HG02885 (cell line): ENCODE measurements at regions not wholly inside any gene's neighbourhood (a gene's known extent, or its start where the extent isn't known, plus 50 kb on each side); places are given as distances from the start of the nearest gene placed in this dataset.
"Not testable (repeated sequence)": the region's sequence is repeated elsewhere in the genome, so short reads cannot be mapped to it uniquely, and the experiment has no call there.

Experiments used
- ATAC-seq: cut with Tn5 transposase; IDR thresholded peaks from one replicate; pipeline ENCODE4 v1.9.1; 2021; ENCODE audit warnings: mild to moderate bottlenecking; ENCODE audit not compliant: unreplicated experiment, poor library complexity

GRCh38 chr9:61953108-61953507 lies 763.3 kb downstream of the SPATA31A7 start:
- ATAC-seq, result not testable (repeated sequence)

GRCh38 chr9:61971635-61972034 lies 781.8 kb downstream of the SPATA31A7 start:
- not testable (repeated sequence) for ATAC-seq

- ATAC-seq, result not testable (repeated sequence)
These were observed 784.7 kb downstream of the SPATA31A7 start for GRCh38 chr9:61974501-61974900.

DNA sequence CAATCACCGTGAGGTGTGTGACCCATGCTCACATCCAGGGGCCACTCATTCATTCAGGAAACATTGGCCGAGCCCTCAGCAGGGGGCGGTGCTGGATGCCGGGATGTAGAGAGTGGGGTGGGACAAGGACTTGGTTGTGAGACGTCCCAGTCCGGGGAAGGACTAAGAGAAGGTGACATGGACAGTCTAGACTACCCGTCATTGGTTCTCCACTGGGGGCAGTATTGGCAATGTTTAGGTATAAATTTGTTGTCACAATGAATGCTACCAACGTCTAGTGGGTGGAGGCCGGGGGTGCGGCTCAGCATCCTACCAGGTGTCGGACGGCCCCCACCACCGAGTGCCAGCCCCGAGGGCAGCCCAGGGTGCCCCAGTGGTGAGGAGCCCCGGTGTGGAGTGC lies 786.5 kb downstream of the SPATA31A7 start:
- ATAC-seq, result peak; percentile 50

GRCh38 chr9:61982727-61983126 lies 792.9 kb downstream of the SPATA31A7 start:
- ATAC-seq, result not testable (repeated sequence)

DNA sequence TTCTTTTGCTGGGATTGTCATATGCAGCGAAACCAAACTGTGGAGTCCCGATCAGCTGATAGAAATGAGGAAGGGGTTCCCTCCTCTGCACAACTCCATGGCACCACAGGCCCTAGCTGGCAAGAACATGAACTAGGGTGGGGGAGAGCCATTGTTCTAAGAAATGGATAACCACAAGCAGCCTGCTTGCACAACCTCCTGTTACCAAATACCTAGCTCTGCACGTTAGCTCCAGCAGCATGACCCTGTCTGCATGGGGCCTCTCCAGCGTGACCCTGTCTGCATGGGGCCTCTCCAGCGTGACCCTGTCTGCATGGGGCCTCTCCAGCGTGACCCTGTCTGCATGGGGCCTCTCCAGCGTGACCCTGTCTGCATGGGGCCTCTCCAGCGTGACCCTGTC lies 793.6 kb downstream of the SPATA31A7 start:
- not testable (repeated sequence) for ATAC-seq

GRCh38 chr9:61983954-61984353 lies 794.1 kb downstream of the SPATA31A7 start:
- ATAC-seq, result not testable (repeated sequence)

DNA sequence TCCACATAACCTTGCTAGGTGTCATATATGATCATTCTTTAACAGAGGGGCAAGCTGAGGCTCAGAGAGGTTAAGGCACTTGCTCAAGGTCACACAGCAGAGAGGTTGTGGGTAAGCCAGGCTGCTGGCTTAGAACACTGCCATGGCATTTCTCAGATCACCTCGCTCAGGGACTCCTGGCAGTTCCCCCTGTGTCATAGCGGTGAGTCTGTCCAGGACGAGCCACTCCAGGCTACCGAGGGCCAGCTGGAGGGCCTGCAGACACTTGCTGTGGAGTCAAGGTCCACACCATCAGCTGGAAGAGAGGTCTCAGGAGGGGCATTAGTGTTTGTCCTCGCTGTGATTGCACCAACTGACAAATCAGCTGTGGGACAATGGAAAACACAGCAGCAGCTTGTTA lies 794.7 kb downstream of the SPATA31A7 start:
- not testable (repeated sequence) for ATAC-seq

- not testable (repeated sequence) for ATAC-seq
These were observed 802.3 kb downstream of the SPATA31A7 start for GRCh38 chr9:61992110-61992509.

- ATAC-seq, result not testable (repeated sequence)
These were observed 842.6 kb downstream of the SPATA31A7 start for GRCh38 chr9:62032441-62032840.

DNA sequence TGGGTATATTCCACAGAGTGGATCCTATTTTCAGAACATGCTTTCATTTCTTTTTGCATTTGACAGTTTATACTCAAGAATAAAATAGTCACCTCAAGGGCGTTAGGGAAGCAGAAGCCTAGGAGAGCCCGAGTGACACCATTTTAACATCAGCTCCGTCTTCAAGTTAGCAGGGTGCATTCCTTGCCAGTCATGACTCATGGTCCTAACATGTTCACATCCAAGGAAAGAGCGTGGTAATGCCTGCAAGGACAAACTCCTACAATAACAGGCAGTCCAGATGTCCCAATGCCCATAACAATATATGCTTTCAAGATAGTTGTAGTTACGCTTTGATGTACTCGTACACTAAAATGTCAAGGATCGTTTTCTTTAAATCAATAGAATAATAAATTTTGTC lies 848.4 kb downstream of the SPATA31A7 start:
- ATAC-seq, result not testable (repeated sequence)

DNA sequence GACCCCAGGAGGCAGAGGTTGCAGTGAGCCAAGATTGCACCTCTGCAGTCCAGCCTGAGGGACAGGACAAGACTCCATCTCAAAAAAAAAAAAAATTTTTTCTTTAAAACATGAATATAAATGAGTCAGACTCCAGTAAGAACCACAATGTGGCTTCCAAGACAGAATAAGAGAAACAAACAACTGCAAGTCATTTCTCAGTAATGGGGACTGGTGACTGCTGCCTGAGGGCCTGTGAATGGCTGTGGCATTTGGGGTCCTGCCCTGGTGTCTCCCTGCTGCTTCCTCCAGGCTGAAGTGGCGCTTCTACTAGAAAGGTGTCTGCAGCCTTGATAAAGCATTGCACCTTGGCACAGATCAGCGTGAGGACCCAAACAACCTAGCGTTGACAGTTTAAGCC lies 868.3 kb downstream of the SPATA31A7 start:
- ATAC-seq, result not testable (repeated sequence)

- not testable (repeated sequence) for ATAC-seq
These were observed 881.2 kb downstream of the SPATA31A7 start for GRCh38 chr9:62071043-62071442.

GRCh38 chr9:62073401-62073800 lies 883.6 kb downstream of the SPATA31A7 start:
- not testable (repeated sequence) for ATAC-seq

- not testable (repeated sequence) for ATAC-seq
These were observed 894.4 kb downstream of the SPATA31A7 start for GRCh38 chr9:62084245-62084644.

DNA sequence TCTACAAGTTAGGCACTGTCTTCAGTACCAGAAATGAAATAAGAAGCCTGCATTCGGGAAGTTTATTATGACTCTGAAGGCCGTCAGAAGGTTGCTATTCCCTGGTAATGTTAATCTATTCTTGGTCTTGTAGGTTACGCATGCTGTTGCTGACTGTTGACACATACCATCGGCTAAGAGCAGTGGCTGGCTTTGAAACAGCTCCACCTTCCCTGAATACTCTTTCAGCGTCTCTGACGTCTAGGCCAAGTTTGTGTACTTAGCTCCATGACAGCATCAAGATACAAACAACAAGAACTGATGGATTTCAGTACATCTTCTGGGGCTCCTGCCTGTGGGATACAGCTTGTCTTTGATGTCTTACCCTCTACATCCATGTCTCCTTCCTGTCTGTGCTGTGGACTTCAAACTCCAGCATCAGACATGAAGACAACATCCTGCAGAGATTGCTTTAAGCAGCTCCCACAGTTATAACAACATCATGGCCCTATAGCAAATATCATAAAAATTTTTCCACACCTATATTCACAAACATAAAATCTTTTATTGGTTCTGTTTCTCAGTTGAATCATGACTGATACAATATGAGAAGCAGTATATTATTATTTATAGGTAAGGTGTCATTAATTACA lies 906.0 kb downstream of the SPATA31A7 start:
- ATAC-seq, result not testable (repeated sequence)

DNA sequence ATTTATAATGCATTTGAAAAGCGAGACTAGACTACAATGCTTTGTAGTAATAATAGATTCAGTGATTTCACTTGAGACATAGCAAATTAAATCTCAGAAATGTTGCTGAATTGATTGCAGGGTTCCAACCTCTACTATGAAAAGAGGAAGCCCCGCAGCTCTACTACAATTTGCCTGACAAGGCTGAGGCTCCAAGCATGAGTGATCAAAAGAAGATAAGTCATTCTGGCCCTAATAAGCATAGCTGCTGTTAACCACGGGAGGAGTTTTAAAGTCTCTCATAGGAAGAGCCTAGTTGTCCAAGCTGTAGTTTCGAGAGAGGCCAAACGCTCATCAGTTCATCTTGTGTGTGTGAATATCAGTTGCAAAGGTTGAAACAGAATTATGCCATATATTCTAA lies 920.6 kb downstream of the SPATA31A7 start:
- peak; percentile 99 for ATAC-seq

DNA sequence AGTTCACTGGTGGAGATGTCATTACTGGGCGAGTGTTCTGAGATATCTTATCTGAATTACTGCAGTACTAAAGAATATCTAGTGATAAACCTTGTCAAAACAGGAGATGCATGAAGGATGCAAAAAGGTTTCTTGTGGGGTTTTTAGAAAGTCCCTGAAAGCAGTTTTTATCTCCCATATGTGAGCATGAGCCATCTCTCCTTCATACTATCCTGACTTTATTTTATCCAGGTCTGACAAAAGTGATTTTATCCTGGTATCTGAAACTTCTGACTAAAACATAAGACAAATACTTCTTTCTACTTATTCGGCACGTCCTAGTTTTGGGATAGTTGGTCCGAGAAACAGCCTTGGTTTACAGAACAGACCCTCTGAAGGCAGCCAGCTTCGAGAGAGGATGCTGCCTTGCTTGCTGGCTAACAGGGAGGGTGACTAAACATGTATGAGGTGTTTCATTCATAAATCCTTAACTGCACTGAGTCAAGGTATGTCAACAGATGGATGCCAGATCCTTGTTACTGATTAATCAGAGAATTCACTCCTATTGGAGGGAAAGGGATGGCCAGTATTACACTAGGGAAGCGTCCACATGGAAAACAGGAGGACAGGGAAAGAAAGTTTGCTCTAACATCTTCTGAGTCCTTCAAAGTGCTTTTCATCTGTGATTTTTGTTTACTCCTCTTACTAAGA lies 927.3 kb downstream of the SPATA31A7 start:
- not testable (repeated sequence) for ATAC-seq

DNA sequence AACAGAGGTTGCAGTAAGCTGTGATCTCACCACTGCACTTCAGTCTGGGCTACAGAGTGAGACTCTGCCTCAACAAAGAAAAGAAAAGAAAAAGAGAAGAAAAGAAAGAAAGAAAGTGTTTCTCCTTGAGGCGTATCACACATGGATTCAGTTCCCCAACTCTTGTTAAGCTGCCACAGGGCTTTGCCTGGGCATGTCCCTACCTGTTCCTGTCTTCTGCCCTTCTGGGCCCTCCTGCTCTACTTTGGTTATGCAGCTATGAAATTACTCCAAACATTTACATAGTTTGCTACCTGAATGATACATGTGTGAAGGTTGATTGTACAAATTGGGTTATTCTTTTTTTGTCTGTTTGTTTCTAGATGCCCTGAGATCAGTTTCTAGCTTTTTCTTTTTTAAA lies 929.8 kb downstream of the SPATA31A7 start:
- not testable (repeated sequence) for ATAC-seq

GRCh38 chr9:62125631-62126611 lies 936.1 kb downstream of the SPATA31A7 start:
- not testable (repeated sequence) for ATAC-seq

DNA sequence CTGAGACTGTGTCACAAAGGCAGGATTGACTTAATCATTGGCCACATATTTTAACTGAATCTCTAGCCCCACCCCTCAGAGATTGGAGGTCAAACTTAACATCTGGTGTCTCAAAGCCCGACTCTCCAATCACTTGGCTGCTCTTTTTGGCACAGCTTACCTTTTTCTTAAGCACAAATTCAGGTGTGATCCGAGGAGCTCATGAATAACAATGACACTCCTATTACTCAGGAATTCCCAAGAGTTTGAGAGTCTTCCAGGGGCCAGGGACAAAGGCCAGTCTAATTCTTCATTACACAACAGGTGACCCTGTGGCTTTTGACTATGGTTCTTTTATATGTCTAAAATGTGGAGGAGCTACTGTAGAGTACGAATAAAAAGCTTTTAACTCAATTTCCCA lies 945.2 kb downstream of the SPATA31A7 start:
- ATAC-seq, result not testable (repeated sequence)
